HUES6 (cell line): ENCODE measurements at regions not wholly inside any gene's neighbourhood (a gene's known extent, or its start where the extent isn't known, plus 50 kb on each side); places are given as distances from the start of the nearest gene placed in this dataset.
"Not testable (repeated sequence)": the region's sequence is repeated elsewhere in the genome, so short reads cannot be mapped to it uniquely, and the experiment has no call there.

Source experiments
- H3K27ac ChIP-seq: 2 replicates; pipeline ENCODE4 v1.7.0; 2013; ENCODE audit warnings: low read depth, mild to moderate bottlenecking, low read length, inconsistent platforms
- H3K27me3 ChIP-seq: 2 replicates; pipeline ENCODE4 v1.6.1; 2013; ENCODE audit warnings: low read length; ENCODE audit not compliant: control insufficient read depth, insufficient read depth
- H3K36me3 ChIP-seq: 2 replicates; pipeline ENCODE4 v1.6.1; 2013; ENCODE audit warnings: low read length; ENCODE audit not compliant: control insufficient read depth, insufficient read depth
- H3K4me1 ChIP-seq: 2 replicates; pipeline ENCODE4 v1.6.1; 2013; ENCODE audit warnings: low read length; ENCODE audit not compliant: control insufficient read depth, insufficient read depth
- H3K4me3 ChIP-seq: 2 replicates; pipeline ENCODE4 v1.5.1; 2013; ENCODE audit warnings: low read depth, low read length
- H3K9ac ChIP-seq: one replicate; pipeline ENCODE4 v1.6.1; 2013; ENCODE audit warnings: mild to moderate bottlenecking, low read length
- H3K9me3 ChIP-seq: 2 replicates; pipeline ENCODE4 v1.6.1; 2013; ENCODE audit warnings: low read depth, low read length; ENCODE audit not compliant: control insufficient read depth, insufficient read depth

GRCh38 chr20:6384380-6384779, 261.6 kb upstream of the FERMT1 start:
- H3K4me3 ChIP-seq = no peak overlapping the region
- H3K9me3 ChIP-seq = peaks cover 2% of the 10 kb centered on the region; the same call in 1 of the 2 replicates
- no peaks in the 10 kb centered on the region for H3K36me3 ChIP-seq
- H3K27ac ChIP-seq = no peak overlapping the region
- no peak overlapping the region for H3K9ac ChIP-seq
- H3K27me3 ChIP-seq = no peaks in the 10 kb centered on the region
- H3K4me1 ChIP-seq = peaks cover 8% of the 10 kb centered on the region; the same call in 1 of the 2 replicates

DNA sequence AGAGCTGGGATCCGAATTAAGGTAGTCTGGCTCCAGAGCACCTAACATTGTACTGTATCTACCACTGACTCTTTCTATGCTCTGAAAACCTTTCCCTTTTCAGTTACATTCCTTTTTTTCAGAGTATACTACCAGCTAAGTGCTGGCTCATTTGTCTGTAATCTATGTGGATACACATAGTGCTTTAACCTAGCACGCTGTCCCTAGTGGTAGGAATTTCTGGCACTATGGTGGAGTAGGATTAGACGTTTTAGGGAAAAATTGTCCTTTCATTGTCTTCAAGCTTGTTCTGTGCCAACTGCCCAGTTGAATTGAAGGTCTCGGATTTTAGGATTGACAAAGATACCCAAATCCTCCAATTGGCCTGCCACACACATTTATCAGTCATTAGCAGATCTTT, 259.1 kb upstream of the FERMT1 start:
- H3K27ac ChIP-seq = no peak overlapping the region
- peaks cover 8% of the 10 kb centered on the region; the same call in 1 of the 2 replicates for H3K4me1 ChIP-seq
- H3K36me3 ChIP-seq = no peaks in the 10 kb centered on the region
- no peak overlapping the region for H3K9ac ChIP-seq
- peaks cover 2% of the 10 kb centered on the region; the same call in 1 of the 2 replicates for H3K9me3 ChIP-seq
- H3K4me3 ChIP-seq = no peak overlapping the region
- H3K27me3 ChIP-seq = no peaks in the 10 kb centered on the region

DNA sequence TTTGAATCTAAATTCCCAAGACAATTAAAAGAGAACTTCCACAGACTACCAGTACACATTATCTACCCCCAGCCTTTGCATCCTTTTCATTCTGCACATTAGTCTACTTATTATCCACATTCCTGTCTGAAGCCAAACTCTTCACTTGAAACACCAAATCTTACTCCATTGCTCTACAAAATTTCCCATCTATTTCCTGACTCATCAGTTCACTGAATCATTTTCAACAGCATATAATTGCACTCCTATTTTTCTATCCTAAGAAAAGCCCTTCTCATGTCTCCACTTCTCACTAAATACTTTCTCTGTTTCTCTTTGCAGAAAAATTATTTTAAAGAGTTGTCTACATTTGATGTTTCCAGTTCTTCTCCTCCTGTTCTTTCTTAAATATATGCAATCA, 239.4 kb upstream of the FERMT1 start:
- 0 out of 2 replicates have a peak, but pooled peaks cover 3% of the 10 kb centered on the region for H3K4me1 ChIP-seq
- no peak overlapping the region for H3K4me3 ChIP-seq
- no peaks in the 10 kb centered on the region for H3K27me3 ChIP-seq
- no peak overlapping the region for H3K27ac ChIP-seq
- H3K9me3 ChIP-seq = no peaks in the 10 kb centered on the region
- no peaks in the 10 kb centered on the region for H3K36me3 ChIP-seq
- no peak overlapping the region for H3K9ac ChIP-seq

GRCh38 chr20:6360766-6361165, 237.9 kb upstream of the FERMT1 start:
- no peaks in the 10 kb centered on the region for H3K27me3 ChIP-seq
- no peaks in the 10 kb centered on the region for H3K36me3 ChIP-seq
- H3K4me1 ChIP-seq = 0 out of 2 replicates have a peak, but pooled peaks cover 3% of the 10 kb centered on the region
- H3K27ac ChIP-seq = no peak overlapping the region
- no peaks in the 10 kb centered on the region for H3K9me3 ChIP-seq
- H3K9ac ChIP-seq = no peak overlapping the region
- H3K4me3 ChIP-seq = no peak overlapping the region

- Histone ChIP-seq H3K36me3 (no peaks in the 10 kb centered on the region), H3K9ac (no peak overlapping the region), H3K27me3 (no peaks in the 10 kb centered on the region), H3K4me3 (no peak overlapping the region), H3K9me3 (no peaks in the 10 kb centered on the region), H3K27ac (no peak overlapping the region), H3K4me1 (0 out of 2 replicates have a peak, but pooled peaks cover 3% of the 10 kb centered on the region)
Measured at GRCh38 chr20:6355754-6356451, 233.1 kb upstream of the FERMT1 start.

DNA sequence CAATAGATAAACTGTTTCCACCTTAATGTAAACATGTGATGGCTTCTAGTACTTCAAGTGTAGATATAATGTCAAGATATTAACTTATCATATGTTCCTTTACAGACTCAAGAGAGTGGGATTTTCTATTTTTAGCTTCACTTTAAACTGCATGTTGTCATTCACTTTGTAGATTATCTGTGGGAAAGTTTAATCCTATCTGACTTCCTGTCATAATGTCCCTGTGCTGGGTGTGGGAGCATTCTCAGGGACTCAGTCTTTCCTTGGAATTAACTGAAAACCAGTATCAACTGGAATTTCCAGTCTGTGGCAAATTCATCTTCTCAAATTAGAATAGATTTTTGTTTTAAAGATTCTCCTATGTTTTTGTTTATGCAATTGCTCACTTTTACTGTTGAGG, 226.1 kb upstream of the FERMT1 start:
- Histone ChIP-seq H3K9me3 (no peaks in the 10 kb centered on the region), H3K27ac (no peak overlapping the region), H3K4me1 (no peaks in the 10 kb centered on the region), H3K27me3 (no peaks in the 10 kb centered on the region), H3K9ac (no peak overlapping the region), H3K4me3 (no peak overlapping the region), H3K36me3 (no peaks in the 10 kb centered on the region)

GRCh38 chr20:6347916-6348315, 225.1 kb upstream of the FERMT1 start:
- H3K36me3 ChIP-seq = no peaks in the 10 kb centered on the region
- H3K4me1 ChIP-seq = no peaks in the 10 kb centered on the region
- H3K27ac ChIP-seq = no peak overlapping the region
- H3K4me3 ChIP-seq = no peak overlapping the region
- H3K9ac ChIP-seq = no peak overlapping the region
- H3K27me3 ChIP-seq = no peaks in the 10 kb centered on the region
- no peaks in the 10 kb centered on the region for H3K9me3 ChIP-seq

DNA sequence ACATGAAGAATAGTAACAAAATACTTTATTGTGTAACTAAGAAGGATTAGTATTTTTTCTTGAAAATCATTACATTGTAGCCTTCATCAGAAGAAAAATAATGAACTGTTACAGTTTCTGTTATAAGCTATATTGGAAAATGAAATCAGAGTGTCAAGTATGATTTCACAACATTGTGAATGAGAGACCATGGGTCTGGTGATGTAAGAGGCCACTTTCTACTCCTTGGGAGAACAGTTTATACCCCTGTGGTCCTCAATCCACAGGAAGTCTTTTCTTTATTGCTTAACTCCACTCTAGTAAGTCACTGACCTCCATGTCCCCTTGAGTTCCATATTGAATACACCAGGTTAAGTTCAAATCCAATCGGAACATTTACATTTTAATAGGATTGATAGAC, 218.7 kb upstream of the FERMT1 start:
- Histone ChIP-seq H3K27ac (no peak overlapping the region), H3K4me1 (peaks cover 4% of the 10 kb centered on the region; the same call in 1 of the 2 replicates), H3K36me3 (no peaks in the 10 kb centered on the region), H3K27me3 (no peaks in the 10 kb centered on the region), H3K9ac (no peak overlapping the region), H3K9me3 (no peaks in the 10 kb centered on the region), H3K4me3 (no peak overlapping the region)

GRCh38 chr20:6339176-6339575, 216.3 kb upstream of the FERMT1 start:
- peaks cover 4% of the 10 kb centered on the region; the same call in 1 of the 2 replicates for H3K4me1 ChIP-seq
- H3K9ac ChIP-seq = no peak overlapping the region
- no peak overlapping the region for H3K4me3 ChIP-seq
- H3K27me3 ChIP-seq = no peaks in the 10 kb centered on the region
- H3K36me3 ChIP-seq = no peaks in the 10 kb centered on the region
- no peaks in the 10 kb centered on the region for H3K9me3 ChIP-seq
- no peak overlapping the region for H3K27ac ChIP-seq

- H3K9me3 ChIP-seq = peaks cover 4% of the 10 kb centered on the region; the same call in 1 of the 2 replicates
- H3K9ac ChIP-seq = peak overlapping the region; percentile 34
- H3K4me1 ChIP-seq = peaks cover 12% of the 10 kb centered on the region
- no peaks in the 10 kb centered on the region for H3K36me3 ChIP-seq
- H3K27ac ChIP-seq = peak overlapping the region; percentile 77; the same call in 1 of the 2 replicates
- no peak overlapping the region for H3K4me3 ChIP-seq
- no peaks in the 10 kb centered on the region for H3K27me3 ChIP-seq
Measured at GRCh38 chr20:6333110-6333509, 210.3 kb upstream of the FERMT1 start.

DNA sequence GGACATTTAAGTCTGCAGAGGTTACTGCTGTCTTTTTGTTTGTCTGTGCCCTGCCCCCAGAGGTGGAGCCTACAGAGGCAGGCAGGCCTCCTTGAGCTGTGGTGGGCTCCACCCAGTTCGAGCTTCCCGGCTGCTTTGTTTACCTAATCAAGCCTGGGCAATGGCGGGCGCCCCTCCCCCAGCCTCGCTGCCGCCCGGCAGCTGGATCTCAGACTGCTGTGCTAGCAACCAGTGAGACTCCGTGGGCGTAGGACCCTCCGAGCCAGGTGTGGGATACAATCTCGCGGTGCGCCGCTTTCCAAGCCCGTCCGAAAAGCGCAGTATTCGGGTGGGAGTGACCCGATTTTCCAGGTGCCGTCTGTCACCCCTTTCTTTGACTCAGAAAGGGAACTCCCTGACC, 198.4 kb upstream of the FERMT1 start:
- peak overlapping the region; percentile 35 for H3K4me3 ChIP-seq
- H3K9me3 ChIP-seq, H3K36me3 ChIP-seq, H3K27ac ChIP-seq, H3K27me3 ChIP-seq, H3K4me1 ChIP-seq: not testable (repeated sequence)
- H3K9ac ChIP-seq = peak overlapping the region; percentile 52
